M059J (cell line): ENCODE measurements at regions not wholly inside any gene's neighbourhood (a gene's known extent, or its start where the extent isn't known, plus 50 kb on each side); places are given as distances from the start of the nearest gene placed in this dataset.
A peak's percentile ranks its signal among the peaks of the same experiment; 100 is the strongest.
"Not testable (repeated sequence)": the region's sequence is repeated elsewhere in the genome, so short reads cannot be mapped to it uniquely, and the experiment has no call there.

Experiments used
- DNase-seq: peaks from one replicate; pipeline ENCODE4 v3.0.0-alpha.2; 2012; ENCODE audit warnings: low read depth

GRCh38 chr15:56811586-56811985 lies 78.3 kb upstream of the ZNF280D start:
- no peak for DNase-seq

- DNase-seq, result no peak
These were observed 74.9 kb upstream of the ZNF280D start for GRCh38 chr15:56808160-56808559.

GRCh38 chr15:56806148-56806536 lies 72.8 kb upstream of the ZNF280D start:
- no peak for DNase-seq

GRCh38 chr15:56805466-56806147 lies 72.3 kb upstream of the ZNF280D start:
- DNase-seq, result peak; percentile 88

- no peak for DNase-seq
These were observed 71.6 kb upstream of the ZNF280D start for GRCh38 chr15:56804938-56805337.

- no peak for DNase-seq
These were observed 71.0 kb upstream of the ZNF280D start for GRCh38 chr15:56804279-56804678.

- no peak for DNase-seq
These were observed 68.9 kb upstream of the ZNF280D start for GRCh38 chr15:56802161-56802560.

GRCh38 chr15:56798639-56799038 lies 65.3 kb upstream of the ZNF280D start:
- DNase-seq, result peak; percentile 96

GRCh38 chr15:56797720-56798275 lies 64.5 kb upstream of the ZNF280D start:
- no peak for DNase-seq

- no peak for DNase-seq
These were observed 62.2 kb upstream of the ZNF280D start for GRCh38 chr15:56795502-56795901.

GRCh38 chr15:56794553-56795329 lies 61.4 kb upstream of the ZNF280D start:
- DNase-seq, result no peak

GRCh38 chr15:56794165-56794552 lies 60.9 kb upstream of the ZNF280D start:
- DNase-seq, result peak; percentile 40

- DNase-seq, result peak; percentile 62
These were observed 58.9 kb upstream of the ZNF280D start for GRCh38 chr15:56792211-56792610.

GRCh38 chr15:56791521-56791920 lies 58.2 kb upstream of the ZNF280D start:
- DNase-seq, result not testable (repeated sequence)

GRCh38 chr15:56788359-56788758 lies 55.0 kb upstream of the ZNF280D start:
- DNase-seq, result no peak

- DNase-seq, result no peak
These were observed 53.7 kb upstream of the ZNF280D start for GRCh38 chr15:56786966-56787365.

GRCh38 chr15:56783857-56784661 lies 50.8 kb upstream of the ZNF280D start:
- no peak for DNase-seq

- no peak for DNase-seq
These were observed 50.0 kb upstream of the ZNF280D start for GRCh38 chr15:56783156-56783856.
